Neural cell (in vitro differentiated cells): ENCODE measurements at regions not wholly inside any gene's neighbourhood (a gene's known extent, or its start where the extent isn't known, plus 50 kb on each side); places are given as distances from the start of the nearest gene placed in this dataset.

ENCODE experiments used
- H2AFZ ChIP-seq: fragments of 200-600, 300-800 bp; sonication (generic), shearing (Covaris generic); 2 replicates; pipeline ENCODE4 v1.6.0; 2014; ENCODE audit warnings: low read depth, mild to moderate bottlenecking, antibody characterized with exemption, low read length, moderate library complexity
- H3F3A ChIP-seq: fragments of 200-600 bp; shearing (Covaris generic); 2 replicates; pipeline ENCODE4 v1.6.1; 2016; ENCODE audit warnings: mild to moderate bottlenecking, moderate library complexity, mixed read lengths, antibody characterized with exemption, low read length; ENCODE audit not compliant: insufficient read depth, poor library complexity, severe bottlenecking
- H3K27ac ChIP-seq: fragments of 200-600, 300-800 bp; sonication (generic), shearing (Covaris generic); 2 replicates; pipeline ENCODE4 v1.5.1; 2014; ENCODE audit warnings: mild to moderate bottlenecking, low read length, moderate library complexity
- H3K27me3 ChIP-seq: fragments of 300-800, 200-600 bp; sonication (generic), shearing (Covaris generic); 2 replicates; pipeline ENCODE4 v1.6.0; 2014; ENCODE audit warnings: mild to moderate bottlenecking, low read depth, low read length, moderate library complexity; ENCODE audit not compliant: insufficient read depth
- H3K36me3 ChIP-seq: fragments of 300-800, 200-600 bp; sonication (generic), shearing (Covaris generic); 2 replicates; pipeline ENCODE4 v1.5.1; 2014; ENCODE audit warnings: mild to moderate bottlenecking, antibody characterized with exemption, low read length, moderate library complexity; ENCODE audit not compliant: insufficient read depth
- H3K4me2 ChIP-seq: fragments of 300-800, 200-600 bp; sonication (generic), shearing (Covaris generic); 2 replicates; pipeline ENCODE4 v1.6.0; 2014; ENCODE audit warnings: mild to moderate bottlenecking, low read length
- H3K4me3 ChIP-seq: fragments of 300-800, 200-600 bp; sonication (generic), shearing (Covaris generic); 2 replicates; pipeline ENCODE4 v1.5.1; 2014; ENCODE audit warnings: mild to moderate bottlenecking, low read length, moderate library complexity
- H3K79me2 ChIP-seq: fragments of 200-600 bp; shearing (Covaris generic); replicated peaks from 2 replicates; pipeline ENCODE4 v1.6.0; 2014; ENCODE audit warnings: mild to moderate bottlenecking, low read length, moderate library complexity; ENCODE audit not compliant: insufficient read depth
- H3K9ac ChIP-seq: fragments of 300-800, 200-600 bp; sonication (generic), shearing (Covaris generic); 2 replicates; pipeline ENCODE4 v1.6.1; 2016; ENCODE audit warnings: mild to moderate bottlenecking, low read length, mixed read lengths
- H3K9me2 ChIP-seq: fragments of 200-600 bp; shearing (Covaris generic); 2 replicates; pipeline ENCODE4 v1.6.1; 2016; ENCODE audit warnings: mild to moderate bottlenecking, low read length, mixed read lengths; ENCODE audit not compliant: insufficient read depth
- H3K9me3 ChIP-seq: fragments of 200-600, 300-800 bp; sonication (generic), shearing (Covaris generic); 2 replicates; pipeline ENCODE4 v1.6.1; 2016; ENCODE audit warnings: mild to moderate bottlenecking, mixed run types, low read length, moderate library complexity, mixed read lengths
- H4K20me1 ChIP-seq: fragments of 200-600 bp; shearing (Covaris generic); 2 replicates; pipeline ENCODE4 v1.6.1; 2016; ENCODE audit warnings: mild to moderate bottlenecking, mixed run types; ENCODE audit not compliant: insufficient read depth
- EP300 ChIP-seq: fragments of 450-650 bp; conservative IDR thresholded peaks from 2 replicates; pipeline ENCODE4 v1.6.1; 2014; ENCODE audit warnings: antibody characterized with exemption, mild to moderate bottlenecking, moderate library complexity; ENCODE audit not compliant: poor library complexity, severe bottlenecking
- EZH2 ChIP-seq: fragments of 200-600, 300-800 bp; shearing (Covaris generic), sonication (generic); IDR thresholded peaks from 2 replicates; pipeline ENCODE4 v1.6.1; 2014; ENCODE audit warnings: antibody characterized with exemption, low read length, borderline replicate concordance, mild to moderate bottlenecking; ENCODE audit not compliant: insufficient read depth, poor library complexity, severe bottlenecking
- MXI1 ChIP-seq: fragments of 450-650 bp; conservative IDR thresholded peaks from 2 replicates; pipeline ENCODE4 v1.6.1; 2014; ENCODE audit warnings: antibody characterized with exemption, mild to moderate bottlenecking; ENCODE audit not compliant: poor library complexity, severe bottlenecking
- POLR2AphosphoS5 ChIP-seq: IDR thresholded peaks from 2 replicates; pipeline ENCODE4 v1.6.1; 2012
- RAD21 ChIP-seq: fragments of 450-650 bp; conservative IDR thresholded peaks from 2 replicates; pipeline ENCODE4 v1.6.1; 2014; ENCODE audit warnings: antibody characterized with exemption, mild to moderate bottlenecking, moderate library complexity
- SMC3 ChIP-seq: fragments of 450-650 bp; conservative IDR thresholded peaks from 2 replicates; pipeline ENCODE4 v1.6.1; 2014; ENCODE audit warnings: antibody characterized with exemption, mild to moderate bottlenecking, moderate library complexity; ENCODE audit not compliant: poor library complexity
- TAF1 ChIP-seq: IDR thresholded peaks from 2 replicates; pipeline ENCODE4 v1.6.1; 2012; ENCODE audit warnings: low read depth
- TF ChIP-seq, protein P1 (sequence below): IDR thresholded peaks from 2 replicates; pipeline ENCODE4 v1.6.1; 2012; ENCODE audit warnings: borderline replicate concordance
- TF ChIP-seq, protein P2 (sequence below): fragments of 450-650 bp; IDR thresholded peaks from 2 replicates; pipeline ENCODE4 v1.5.1; 2014; ENCODE audit warnings: antibody characterized with exemption, mild to moderate bottlenecking, moderate library complexity; ENCODE audit not compliant: poor library complexity, severe bottlenecking

DNA sequence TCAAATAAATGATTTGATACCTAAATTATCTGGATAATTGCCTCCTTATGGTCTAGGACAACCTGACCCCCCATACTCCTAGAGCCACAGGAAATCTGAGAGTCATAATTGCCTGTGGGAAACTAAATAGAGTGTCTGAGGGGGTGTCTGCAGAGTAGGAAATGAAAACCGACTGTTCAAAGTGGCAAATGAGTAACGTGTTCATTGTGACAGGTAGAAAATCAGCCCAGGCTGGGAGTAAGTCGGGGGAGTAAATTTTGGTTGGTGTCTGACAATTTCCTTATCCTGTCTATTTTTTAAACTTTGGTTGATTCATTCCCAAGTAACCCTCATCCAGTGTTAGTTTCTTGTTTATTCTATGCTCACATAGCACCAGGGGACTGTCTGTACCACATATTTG lies 51.6 kb upstream of the HOXC13 start:
- H3K27me3 ChIP-seq: peaks cover 11% of the 10 kb centered on the region

DNA sequence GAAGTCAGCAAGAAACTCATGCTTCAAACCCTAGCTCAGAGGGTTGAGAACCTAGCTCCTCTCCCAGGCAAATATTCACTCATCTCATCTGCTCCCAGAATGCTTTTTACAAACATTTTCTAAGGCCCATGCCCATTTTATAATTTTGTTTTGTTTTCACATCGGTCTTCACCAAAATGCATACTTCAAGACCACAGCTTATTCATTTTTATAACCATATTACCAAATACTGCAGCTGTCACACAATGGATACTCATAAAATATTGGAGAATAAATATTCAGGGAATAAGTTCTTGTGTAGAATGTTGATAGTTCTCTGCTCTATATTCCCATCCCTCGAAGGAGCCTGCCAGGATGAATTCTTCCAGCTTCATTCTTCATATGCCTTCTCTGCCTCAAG lies 50.8 kb upstream of the HOXC13 start:
- Histone ChIP-seq H3K79me2 (no peaks in the 10 kb centered on the region), H3K36me3 (no peaks in the 10 kb centered on the region), H3K9me3 (no peaks in the 10 kb centered on the region), H3K9me2 (no peaks in the 10 kb centered on the region), H3K27ac (no peak overlapping the region), H2AFZ (no peak overlapping the region), H3F3A (no peaks in the 10 kb centered on the region), H3K27me3 (peaks cover 11% of the 10 kb centered on the region), H3K4me2 (no peak overlapping the region), H3K4me3 (no peak overlapping the region), H3K9ac (no peak overlapping the region), H4K20me1 (no peaks in the 10 kb centered on the region)
- TF ChIP-seq RAD21 (no peak), POLR2AphosphoS5 (no peak), MXI1 (no peak), TAF1 (no peak), EZH2 (no peak), SMC3 (no peak), EP300 (no peak)
- TF ChIP-seq, protein P1, sequence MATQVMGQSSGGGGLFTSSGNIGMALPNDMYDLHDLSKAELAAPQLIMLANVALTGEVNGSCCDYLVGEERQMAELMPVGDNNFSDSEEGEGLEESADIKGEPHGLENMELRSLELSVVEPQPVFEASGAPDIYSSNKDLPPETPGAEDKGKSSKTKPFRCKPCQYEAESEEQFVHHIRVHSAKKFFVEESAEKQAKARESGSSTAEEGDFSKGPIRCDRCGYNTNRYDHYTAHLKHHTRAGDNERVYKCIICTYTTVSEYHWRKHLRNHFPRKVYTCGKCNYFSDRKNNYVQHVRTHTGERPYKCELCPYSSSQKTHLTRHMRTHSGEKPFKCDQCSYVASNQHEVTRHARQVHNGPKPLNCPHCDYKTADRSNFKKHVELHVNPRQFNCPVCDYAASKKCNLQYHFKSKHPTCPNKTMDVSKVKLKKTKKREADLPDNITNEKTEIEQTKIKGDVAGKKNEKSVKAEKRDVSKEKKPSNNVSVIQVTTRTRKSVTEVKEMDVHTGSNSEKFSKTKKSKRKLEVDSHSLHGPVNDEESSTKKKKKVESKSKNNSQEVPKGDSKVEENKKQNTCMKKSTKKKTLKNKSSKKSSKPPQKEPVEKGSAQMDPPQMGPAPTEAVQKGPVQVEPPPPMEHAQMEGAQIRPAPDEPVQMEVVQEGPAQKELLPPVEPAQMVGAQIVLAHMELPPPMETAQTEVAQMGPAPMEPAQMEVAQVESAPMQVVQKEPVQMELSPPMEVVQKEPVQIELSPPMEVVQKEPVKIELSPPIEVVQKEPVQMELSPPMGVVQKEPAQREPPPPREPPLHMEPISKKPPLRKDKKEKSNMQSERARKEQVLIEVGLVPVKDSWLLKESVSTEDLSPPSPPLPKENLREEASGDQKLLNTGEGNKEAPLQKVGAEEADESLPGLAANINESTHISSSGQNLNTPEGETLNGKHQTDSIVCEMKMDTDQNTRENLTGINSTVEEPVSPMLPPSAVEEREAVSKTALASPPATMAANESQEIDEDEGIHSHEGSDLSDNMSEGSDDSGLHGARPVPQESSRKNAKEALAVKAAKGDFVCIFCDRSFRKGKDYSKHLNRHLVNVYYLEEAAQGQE: no peak
- TF ChIP-seq, protein P2, sequence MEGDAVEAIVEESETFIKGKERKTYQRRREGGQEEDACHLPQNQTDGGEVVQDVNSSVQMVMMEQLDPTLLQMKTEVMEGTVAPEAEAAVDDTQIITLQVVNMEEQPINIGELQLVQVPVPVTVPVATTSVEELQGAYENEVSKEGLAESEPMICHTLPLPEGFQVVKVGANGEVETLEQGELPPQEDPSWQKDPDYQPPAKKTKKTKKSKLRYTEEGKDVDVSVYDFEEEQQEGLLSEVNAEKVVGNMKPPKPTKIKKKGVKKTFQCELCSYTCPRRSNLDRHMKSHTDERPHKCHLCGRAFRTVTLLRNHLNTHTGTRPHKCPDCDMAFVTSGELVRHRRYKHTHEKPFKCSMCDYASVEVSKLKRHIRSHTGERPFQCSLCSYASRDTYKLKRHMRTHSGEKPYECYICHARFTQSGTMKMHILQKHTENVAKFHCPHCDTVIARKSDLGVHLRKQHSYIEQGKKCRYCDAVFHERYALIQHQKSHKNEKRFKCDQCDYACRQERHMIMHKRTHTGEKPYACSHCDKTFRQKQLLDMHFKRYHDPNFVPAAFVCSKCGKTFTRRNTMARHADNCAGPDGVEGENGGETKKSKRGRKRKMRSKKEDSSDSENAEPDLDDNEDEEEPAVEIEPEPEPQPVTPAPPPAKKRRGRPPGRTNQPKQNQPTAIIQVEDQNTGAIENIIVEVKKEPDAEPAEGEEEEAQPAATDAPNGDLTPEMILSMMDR: no peak

More for the DNA sequence above, 51.6 kb upstream of the HOXC13 start:
- H3K9me3 ChIP-seq: no peaks in the 10 kb centered on the region
- H3F3A ChIP-seq: no peaks in the 10 kb centered on the region
- no peak overlapping the region for H2AFZ ChIP-seq
- no peak overlapping the region for H3K9ac ChIP-seq
- H3K79me2 ChIP-seq: no peaks in the 10 kb centered on the region
- H3K36me3 ChIP-seq: no peaks in the 10 kb centered on the region
- H4K20me1 ChIP-seq: no peaks in the 10 kb centered on the region
- no peak overlapping the region for H3K27ac ChIP-seq
- no peak overlapping the region for H3K4me2 ChIP-seq
- no peak overlapping the region for H3K4me3 ChIP-seq
- TF ChIP-seq SMC3 (no peak), EP300 (no peak), EZH2 (no peak), TAF1 (no peak), POLR2AphosphoS5 (no peak), RAD21 (no peak), MXI1 (no peak)
- TF ChIP-seq, protein P1: no peak
- TF ChIP-seq, protein P2: no peak
- no peaks in the 10 kb centered on the region for H3K9me2 ChIP-seq
